ENCODE measurements at regions not wholly inside any gene's neighbourhood (a gene's known extent, or its start where the extent isn't known, plus 50 kb on each side); places are given as distances from the start of the nearest gene placed in this dataset.

DNA sequence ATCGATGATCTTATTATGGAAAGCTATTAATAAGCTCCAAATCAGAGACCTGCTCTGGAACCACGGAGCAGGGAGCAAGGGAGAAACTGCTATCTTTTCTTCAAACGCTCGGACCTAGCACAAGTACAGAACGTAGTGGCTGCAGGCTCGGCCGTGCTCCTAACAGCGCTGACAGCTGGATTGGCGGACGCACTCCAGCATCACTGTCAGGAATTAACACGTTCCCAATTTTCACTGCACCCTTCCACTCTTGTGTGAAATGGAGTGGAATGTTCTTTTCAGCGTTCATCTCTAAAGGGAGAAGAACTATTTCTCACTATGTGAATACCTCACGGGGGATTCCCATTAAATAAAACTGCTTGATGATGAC lies 106.9 kb downstream of the ZNF281 start:
- Histone ChIP-seq H4K20me1 (ENCODE audit: insufficient read depth, low read length) (no peaks in the 10 kb centered on the region), H3K9ac (ENCODE audit: insufficient read depth, low read depth, low read length) (no peak overlapping the region), H3K36me3 (replicated peaks in 1 of 2; ENCODE audit: control insufficient read depth in 1 of 2, insufficient read depth in 2 of 2, low read length in 2 of 2) (no peaks in the 10 kb centered on the region), H3K9me3 (ENCODE audit: low read length) (no peaks in the 10 kb centered on the region), H3K4me2 (ENCODE audit: low read depth, low read length) (peak overlapping the region; percentile 89), H3K79me2 (ENCODE audit: insufficient read depth, low read length) (no peaks in the 10 kb centered on the region), H3K27me3 (ENCODE audit: control insufficient read depth in 1 of 2, insufficient read depth in 2 of 2, low read length in 2 of 2) (peaks cover 0 to 14% of the 10 kb centered on the region in 2 experiments; a peak in 2 of 5 replicates), H3K27ac (ENCODE audit: extremely low read length, insufficient read depth, low read length) (no peak overlapping the region), H2AFZ (ENCODE audit: low read length) (no peak overlapping the region), H3K4me3 (replicated peaks in 1 of 3; ENCODE audit: insufficient read depth in 1 of 3, low read depth in 2 of 3, low read length in 3 of 3) (peak overlapping the region in 2 of 3 experiments; percentile 67 to 73; a peak in 2 of 6 replicates), H3K4me1 (ENCODE audit: insufficient read depth, low read length) (peaks cover 34% of the 10 kb centered on the region)
- TF ChIP-seq, protein P1, sequence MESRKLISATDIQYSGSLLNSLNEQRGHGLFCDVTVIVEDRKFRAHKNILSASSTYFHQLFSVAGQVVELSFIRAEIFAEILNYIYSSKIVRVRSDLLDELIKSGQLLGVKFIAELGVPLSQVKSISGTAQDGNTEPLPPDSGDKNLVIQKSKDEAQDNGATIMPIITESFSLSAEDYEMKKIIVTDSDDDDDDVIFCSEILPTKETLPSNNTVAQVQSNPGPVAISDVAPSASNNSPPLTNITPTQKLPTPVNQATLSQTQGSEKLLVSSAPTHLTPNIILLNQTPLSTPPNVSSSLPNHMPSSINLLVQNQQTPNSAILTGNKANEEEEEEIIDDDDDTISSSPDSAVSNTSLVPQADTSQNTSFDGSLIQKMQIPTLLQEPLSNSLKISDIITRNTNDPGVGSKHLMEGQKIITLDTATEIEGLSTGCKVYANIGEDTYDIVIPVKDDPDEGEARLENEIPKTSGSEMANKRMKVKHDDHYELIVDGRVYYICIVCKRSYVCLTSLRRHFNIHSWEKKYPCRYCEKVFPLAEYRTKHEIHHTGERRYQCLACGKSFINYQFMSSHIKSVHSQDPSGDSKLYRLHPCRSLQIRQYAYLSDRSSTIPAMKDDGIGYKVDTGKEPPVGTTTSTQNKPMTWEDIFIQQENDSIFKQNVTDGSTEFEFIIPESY (CRISPR knock-in tag; IDR thresholded peaks at IDR 0.05), result peak; percentile 69; the same call in 1 of the 2 replicates
- TF ChIP-seq, protein P2, sequence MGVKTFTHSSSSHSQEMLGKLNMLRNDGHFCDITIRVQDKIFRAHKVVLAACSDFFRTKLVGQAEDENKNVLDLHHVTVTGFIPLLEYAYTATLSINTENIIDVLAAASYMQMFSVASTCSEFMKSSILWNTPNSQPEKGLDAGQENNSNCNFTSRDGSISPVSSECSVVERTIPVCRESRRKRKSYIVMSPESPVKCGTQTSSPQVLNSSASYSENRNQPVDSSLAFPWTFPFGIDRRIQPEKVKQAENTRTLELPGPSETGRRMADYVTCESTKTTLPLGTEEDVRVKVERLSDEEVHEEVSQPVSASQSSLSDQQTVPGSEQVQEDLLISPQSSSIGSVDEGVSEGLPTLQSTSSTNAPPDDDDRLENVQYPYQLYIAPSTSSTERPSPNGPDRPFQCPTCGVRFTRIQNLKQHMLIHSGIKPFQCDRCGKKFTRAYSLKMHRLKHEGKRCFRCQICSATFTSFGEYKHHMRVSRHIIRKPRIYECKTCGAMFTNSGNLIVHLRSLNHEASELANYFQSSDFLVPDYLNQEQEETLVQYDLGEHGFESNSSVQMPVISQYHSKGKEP (CRISPR knock-in tag; IDR thresholded peaks at IDR 0.05), result no peak
- ChIA-PET POLR2A (interaction anchor here (1.5 to 2.2 kb wide), 2 partner anchors 11 to 70 kb away, joined by 6 to 7 read pairs; no protein-coding TSS in a partner anchor), CTCF (ENCODE audit: low intra/inter-chr PET ratio, low total read pairs) (no interaction called here)
- in situ Hi-C loops (cut with HindIII; ENCODE audit: extremely low pct_ligation_motif_present, low pct_unique_long_range_greater_than_20kb), result no loop called here
- peak; percentile 35 for ATAC-seq
- FAIRE-seq, result no peak
- 53% methylated on average over 9 of the region's 13 CpGs for WGBS (ENCODE audit: low lambda C conversion rate)
- intact Hi-C loops (cut with micrococcal nuclease; ENCODE audit: unreplicated experiment), result loop anchor here (5.0 to 10.0 kb wide), 2 partner anchors 109 to 168 kb away; partner anchors contain the start of gene ZNF281
- no peak for DNase-seq (ENCODE audit: low spot score)
- no TSS peak for BruUV-seq (replicated peaks)

All from HepG2 (cell line).